Keratinocyte (primary cell): ENCODE measurements at regions not wholly inside any gene's neighbourhood (a gene's known extent, or its start where the extent isn't known, plus 50 kb on each side); places are given as distances from the start of the nearest gene placed in this dataset.

Experiments
- DNase-seq: peaks from one replicate; pipeline ENCODE4 v3.0.0-alpha.2; 2011; ENCODE audit warnings: low read depth, missing footprints, low spot score
- FAIRE-seq: peaks from 2 replicates; lab custom pipeline; 2011; peaks lifted over from hg19 to GRCh38; lab: Jason Lieb, UNC
- H2AFZ ChIP-seq: 2 replicates; pipeline ENCODE4 v1.6.0; 2012; ENCODE audit warnings: low read length, control low read depth, inconsistent platforms; ENCODE audit not compliant: control insufficient read depth
- H3K27ac ChIP-seq: 2 replicates; pipeline ENCODE4 v1.5.1; 2011; ENCODE audit warnings: low read length; ENCODE audit not compliant: control insufficient read depth, insufficient read depth
- H3K27me3 ChIP-seq: 3 replicates; pipeline ENCODE4 v1.6.0; 2011; ENCODE audit warnings: low read length; ENCODE audit not compliant: control insufficient read depth, insufficient read depth; ENCODE audit errors: extremely low read depth
- H3K36me3 ChIP-seq, 2 experiments: 2 replicates in 1 of 2; 3 replicates in 1 of 2; pipeline ENCODE4 v1.5.1; 2011; ENCODE audit warnings: low read length in 2 of 2, mild to moderate bottlenecking in 1 of 2; ENCODE audit not compliant: control insufficient read depth in 2 of 2, insufficient read depth in 2 of 2; ENCODE audit errors: extremely low read depth in 1 of 2
- H3K4me1 ChIP-seq: 3 replicates; pipeline ENCODE4 v1.5.1; 2011; ENCODE audit warnings: low read length; ENCODE audit not compliant: control insufficient read depth, insufficient read depth; ENCODE audit errors: extremely low read depth
- H3K4me2 ChIP-seq: 3 replicates; pipeline ENCODE4 v1.6.0; 2011; ENCODE audit warnings: low read depth, low read length; ENCODE audit not compliant: control insufficient read depth, insufficient read depth; ENCODE audit errors: extremely low read depth
- H3K4me3 ChIP-seq, 3 experiments: fragments of 200-600 bp in 1 of 3; sonication (generic) in 1 of 3; 2 replicates in 2 of 3; 3 replicates in 1 of 3; pipeline ENCODE4 v1.5.1; 2011 to 2016; ENCODE audit warnings: low read length in 3 of 3, mild to moderate bottlenecking in 3 of 3, control low read depth in 2 of 3, inconsistent platforms in 1 of 3, low read depth in 1 of 3, mixed read lengths in 1 of 3, mixed run types in 1 of 3, moderate library complexity in 1 of 3; ENCODE audit not compliant: control insufficient read depth in 2 of 3, insufficient read depth in 2 of 3; ENCODE audit errors: extremely low read depth in 1 of 3
- H3K79me2 ChIP-seq: 2 replicates; pipeline ENCODE4 v1.6.0; 2012; ENCODE audit warnings: low read length; ENCODE audit not compliant: control insufficient read depth, insufficient read depth
- H3K9ac ChIP-seq: 3 replicates; pipeline ENCODE4 v1.6.0; 2011; ENCODE audit warnings: low read length; ENCODE audit not compliant: control insufficient read depth, insufficient read depth; ENCODE audit errors: extremely low read depth
- H3K9me1 ChIP-seq: 3 replicates; pipeline ENCODE4 v1.6.0; 2011; ENCODE audit warnings: low read length; ENCODE audit not compliant: control insufficient read depth, insufficient read depth; ENCODE audit errors: extremely low read depth
- H3K9me3 ChIP-seq: 2 replicates; pipeline ENCODE4 v1.5.1; 2012; ENCODE audit warnings: low read depth, low read length; ENCODE audit not compliant: control insufficient read depth
- H4K20me1 ChIP-seq: 3 replicates; pipeline ENCODE4 v1.6.0; 2011; ENCODE audit warnings: low read length; ENCODE audit not compliant: control insufficient read depth, insufficient read depth; ENCODE audit errors: extremely low read depth
- CTCF ChIP-seq, 3 experiments: IDR thresholded peaks in 1 of 3; conservative IDR thresholded peaks in 1 of 3; optimal IDR thresholded peaks in 1 of 3; 2 replicates in 2 of 3; 3 replicates in 1 of 3; pipeline versions ENCODE3 to v1.5.1; 2011; ENCODE audit warnings: low read length in 3 of 3, mild to moderate bottlenecking in 3 of 3, moderate library complexity in 2 of 3, control low read depth in 1 of 3, inconsistent platforms in 1 of 3; ENCODE audit not compliant: insufficient read depth in 2 of 3; ENCODE audit errors: extremely low read depth in 1 of 3
- EZH2 ChIP-seq: IDR thresholded peaks from one replicate; pipeline ENCODE4 v1.6.1; 2012; ENCODE audit warnings: inconsistent platforms, mild to moderate bottlenecking, low read length, moderate library complexity
- dilution Hi-C: fragments of 300-500 bp; cut with MboI; formaldehyde crosslinking; loops from one replicate; pipeline ENCODE4 v1.7.0; 2020; ENCODE audit warnings: low sequenced_read_pairs; ENCODE audit not compliant: extremely low pct_ligation_motif_present

- peak; percentile 5 for FAIRE-seq
- Histone ChIP-seq H3K4me2 (peak overlapping the region; percentile 86), H4K20me1 (no peaks in the 10 kb centered on the region), H3K4me1 (peaks cover 7% of the 10 kb centered on the region), H3K9me3 (no peaks in the 10 kb centered on the region), H3K27ac (no peak overlapping the region), H3K27me3 (peaks cover 37% of the 10 kb centered on the region), H3K9me1 (no peaks in the 10 kb centered on the region), H3K79me2 (no peaks in the 10 kb centered on the region), H3K4me3 (peak overlapping the region; percentile 56 to 67 (median 65)), H3K36me3 (no peaks in the 10 kb centered on the region), H2AFZ (peak overlapping the region; percentile 86), H3K9ac (peak overlapping the region; percentile 39)
- TF ChIP-seq CTCF (optimal IDR thresholded peaks at IDR 0.05 in 1 of 3, IDR thresholded peaks at IDR 0.05 in 1 of 3, conservative IDR thresholded peaks at IDR 0.05 in 1 of 3; ENCODE audit: extremely low read depth in 1 of 3, insufficient read depth in 2 of 3, low read length in 3 of 3) (no peak), EZH2 (peak; percentile 66)
- dilution Hi-C loops, result no loop called here
- DNase-seq, result no peak
These were observed 49.6 kb upstream of the PAIP2B start for GRCh38 chr2:71276311-71277146.
